DND-41 (cell line): ENCODE measurements at regions not wholly inside any gene's neighbourhood (a gene's known extent, or its start where the extent isn't known, plus 50 kb on each side); places are given as distances from the start of the nearest gene placed in this dataset.

ENCODE experiments used
- EZH2 ChIP-seq: IDR thresholded peaks from 3 replicates; pipeline ENCODE4 v1.6.1; 2012; ENCODE audit warnings: borderline replicate concordance, low read depth, mild to moderate bottlenecking, moderate library complexity, low read length, inconsistent platforms; ENCODE audit not compliant: severe bottlenecking
- TF ChIP-seq, protein P1 (sequence below): IDR thresholded peaks from 2 replicates; pipeline ENCODE4 v1.5.1; 2012; ENCODE audit warnings: borderline replicate concordance, low read length, moderate library complexity, mild to moderate bottlenecking; ENCODE audit not compliant: poor library complexity, severe bottlenecking; ENCODE audit errors: extremely low read depth

DNA sequence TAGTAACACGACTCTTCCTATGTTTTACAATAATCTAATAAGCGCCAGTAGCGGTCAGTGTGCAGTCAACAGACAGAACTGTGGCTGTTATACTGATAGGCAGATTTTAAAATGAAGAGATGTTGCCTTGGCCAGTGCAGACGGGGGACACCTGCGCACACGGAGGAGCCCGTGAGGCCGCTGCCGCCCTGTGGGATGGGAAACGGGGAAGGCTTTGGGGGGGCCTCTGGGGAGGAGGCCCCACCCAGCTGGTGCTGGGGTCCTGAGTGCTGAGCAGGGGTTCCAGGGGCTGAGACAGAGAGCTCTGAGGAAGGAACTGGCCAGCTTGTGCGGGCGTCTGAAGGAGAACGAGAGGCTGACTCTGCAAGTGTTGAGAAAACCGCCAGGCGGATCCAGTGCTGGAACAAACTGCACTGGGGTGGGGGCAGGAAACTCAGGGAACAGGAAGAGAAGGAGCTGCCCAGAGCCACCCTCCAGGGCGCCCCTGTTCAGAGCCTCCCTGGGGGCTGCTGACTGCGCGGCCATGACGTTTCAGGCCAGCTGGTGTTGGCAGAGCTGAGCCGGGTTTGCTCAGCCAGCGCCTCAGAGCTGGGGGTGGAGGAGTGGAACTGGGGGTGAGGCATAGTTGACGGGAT, 426.4 kb downstream of the TCERG1L start:
- TF ChIP-seq, protein P1, sequence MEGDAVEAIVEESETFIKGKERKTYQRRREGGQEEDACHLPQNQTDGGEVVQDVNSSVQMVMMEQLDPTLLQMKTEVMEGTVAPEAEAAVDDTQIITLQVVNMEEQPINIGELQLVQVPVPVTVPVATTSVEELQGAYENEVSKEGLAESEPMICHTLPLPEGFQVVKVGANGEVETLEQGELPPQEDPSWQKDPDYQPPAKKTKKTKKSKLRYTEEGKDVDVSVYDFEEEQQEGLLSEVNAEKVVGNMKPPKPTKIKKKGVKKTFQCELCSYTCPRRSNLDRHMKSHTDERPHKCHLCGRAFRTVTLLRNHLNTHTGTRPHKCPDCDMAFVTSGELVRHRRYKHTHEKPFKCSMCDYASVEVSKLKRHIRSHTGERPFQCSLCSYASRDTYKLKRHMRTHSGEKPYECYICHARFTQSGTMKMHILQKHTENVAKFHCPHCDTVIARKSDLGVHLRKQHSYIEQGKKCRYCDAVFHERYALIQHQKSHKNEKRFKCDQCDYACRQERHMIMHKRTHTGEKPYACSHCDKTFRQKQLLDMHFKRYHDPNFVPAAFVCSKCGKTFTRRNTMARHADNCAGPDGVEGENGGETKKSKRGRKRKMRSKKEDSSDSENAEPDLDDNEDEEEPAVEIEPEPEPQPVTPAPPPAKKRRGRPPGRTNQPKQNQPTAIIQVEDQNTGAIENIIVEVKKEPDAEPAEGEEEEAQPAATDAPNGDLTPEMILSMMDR: no peak
- TF ChIP-seq EZH2: no peak
